ENCODE measurements at regions not wholly inside any gene's neighbourhood (a gene's known extent, or its start where the extent isn't known, plus 50 kb on each side); places are given as distances from the start of the nearest gene placed in this dataset.

DNA sequence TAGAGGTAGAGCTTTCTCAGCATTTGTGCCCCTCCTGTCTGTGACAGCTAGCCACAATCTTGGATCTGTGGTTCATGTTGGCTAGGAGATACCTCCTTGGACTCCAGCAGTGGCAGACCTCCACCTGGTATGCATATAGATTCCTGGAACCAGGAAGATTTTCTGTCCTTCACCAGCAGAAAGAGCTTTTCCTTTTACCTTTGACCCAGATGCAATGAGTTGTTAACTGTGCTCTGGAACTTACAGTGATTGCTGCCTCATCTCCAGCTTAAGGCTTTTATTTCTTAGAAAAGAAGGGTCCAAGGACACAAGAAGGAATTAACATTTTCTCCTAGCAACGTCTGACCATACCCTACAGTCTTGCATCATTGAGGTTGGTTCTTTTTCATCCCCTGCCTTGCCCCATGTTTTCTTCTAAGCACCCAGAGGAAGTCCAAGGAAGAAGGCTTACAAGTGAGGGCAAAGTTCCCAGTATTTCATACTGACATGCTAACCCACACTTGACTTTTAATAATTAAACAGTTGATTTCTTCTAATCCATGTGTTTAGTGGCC lies 217.1 kb upstream of the ARHGAP24 start:
- TF ChIP-seq, protein P1, sequence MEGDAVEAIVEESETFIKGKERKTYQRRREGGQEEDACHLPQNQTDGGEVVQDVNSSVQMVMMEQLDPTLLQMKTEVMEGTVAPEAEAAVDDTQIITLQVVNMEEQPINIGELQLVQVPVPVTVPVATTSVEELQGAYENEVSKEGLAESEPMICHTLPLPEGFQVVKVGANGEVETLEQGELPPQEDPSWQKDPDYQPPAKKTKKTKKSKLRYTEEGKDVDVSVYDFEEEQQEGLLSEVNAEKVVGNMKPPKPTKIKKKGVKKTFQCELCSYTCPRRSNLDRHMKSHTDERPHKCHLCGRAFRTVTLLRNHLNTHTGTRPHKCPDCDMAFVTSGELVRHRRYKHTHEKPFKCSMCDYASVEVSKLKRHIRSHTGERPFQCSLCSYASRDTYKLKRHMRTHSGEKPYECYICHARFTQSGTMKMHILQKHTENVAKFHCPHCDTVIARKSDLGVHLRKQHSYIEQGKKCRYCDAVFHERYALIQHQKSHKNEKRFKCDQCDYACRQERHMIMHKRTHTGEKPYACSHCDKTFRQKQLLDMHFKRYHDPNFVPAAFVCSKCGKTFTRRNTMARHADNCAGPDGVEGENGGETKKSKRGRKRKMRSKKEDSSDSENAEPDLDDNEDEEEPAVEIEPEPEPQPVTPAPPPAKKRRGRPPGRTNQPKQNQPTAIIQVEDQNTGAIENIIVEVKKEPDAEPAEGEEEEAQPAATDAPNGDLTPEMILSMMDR (IDR thresholded peaks at IDR 0.05) = no peak
- no peak for TF ChIP-seq POLR2AphosphoS5 (IDR thresholded peaks at IDR 0.05)
- no peak for TF ChIP-seq POLR2A (IDR thresholded peaks at IDR 0.05)
